ENCODE measurements at regions not wholly inside any gene's neighbourhood (a gene's known extent, or its start where the extent isn't known, plus 50 kb on each side); places are given as distances from the start of the nearest gene placed in this dataset.

GRCh38 chr13:112320303-112320702, 55.9 kb upstream of the SPACA7 start (continued):
- TF ChIP-seq CHD7 (IDR thresholded peaks at IDR 0.05; ENCODE audit: insufficient replicate concordance, low read length) (no peak), RNF2 (IDR thresholded peaks at IDR 0.05; ENCODE audit: borderline replicate concordance, low read depth, low read length, missing control alignments, poor library complexity, severe bottlenecking) (no peak), MAFK (IDR thresholded peaks at IDR 0.05; ENCODE audit: low read depth, low read length) (no peak), TAF7 (optimal IDR thresholded peaks at IDR 0.05; ENCODE audit: borderline replicate concordance, low read depth, low read length) (no peak), RXRA (IDR thresholded peaks at IDR 0.05; ENCODE audit: insufficient read depth, low read depth, low read length) (no peak), EP300 (IDR thresholded peaks at IDR 0.05; ENCODE audit: borderline replicate concordance in 1 of 2, low read depth in 2 of 2, low read length in 2 of 2) (no peak), SP1 (IDR thresholded peaks at IDR 0.05; ENCODE audit: low read depth, low read length) (no peak), E2F6 (IDR thresholded peaks at IDR 0.05) (no peak), GABPA (IDR thresholded peaks at IDR 0.05; ENCODE audit: borderline replicate concordance, insufficient read depth, low read length) (no peak), TEAD4 (IDR thresholded peaks at IDR 0.05; ENCODE audit: low read depth, low read length) (no peak), SP4 (IDR thresholded peaks at IDR 0.05; ENCODE audit: low read length) (no peak)
